ENCODE measurements at regions not wholly inside any gene's neighbourhood (a gene's known extent, or its start where the extent isn't known, plus 50 kb on each side); places are given as distances from the start of the nearest gene placed in this dataset.

GRCh38 chr6:121826156-121826810 is 390.8 kb downstream of the GJA1 start:
- TF ChIP-seq, protein P1, sequence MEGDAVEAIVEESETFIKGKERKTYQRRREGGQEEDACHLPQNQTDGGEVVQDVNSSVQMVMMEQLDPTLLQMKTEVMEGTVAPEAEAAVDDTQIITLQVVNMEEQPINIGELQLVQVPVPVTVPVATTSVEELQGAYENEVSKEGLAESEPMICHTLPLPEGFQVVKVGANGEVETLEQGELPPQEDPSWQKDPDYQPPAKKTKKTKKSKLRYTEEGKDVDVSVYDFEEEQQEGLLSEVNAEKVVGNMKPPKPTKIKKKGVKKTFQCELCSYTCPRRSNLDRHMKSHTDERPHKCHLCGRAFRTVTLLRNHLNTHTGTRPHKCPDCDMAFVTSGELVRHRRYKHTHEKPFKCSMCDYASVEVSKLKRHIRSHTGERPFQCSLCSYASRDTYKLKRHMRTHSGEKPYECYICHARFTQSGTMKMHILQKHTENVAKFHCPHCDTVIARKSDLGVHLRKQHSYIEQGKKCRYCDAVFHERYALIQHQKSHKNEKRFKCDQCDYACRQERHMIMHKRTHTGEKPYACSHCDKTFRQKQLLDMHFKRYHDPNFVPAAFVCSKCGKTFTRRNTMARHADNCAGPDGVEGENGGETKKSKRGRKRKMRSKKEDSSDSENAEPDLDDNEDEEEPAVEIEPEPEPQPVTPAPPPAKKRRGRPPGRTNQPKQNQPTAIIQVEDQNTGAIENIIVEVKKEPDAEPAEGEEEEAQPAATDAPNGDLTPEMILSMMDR (IDR thresholded peaks at IDR 0.05) = no peak
- TF ChIP-seq POLR2A (IDR thresholded peaks at IDR 0.05) = no peak

Measured in gastroesophageal sphincter (tissue), 3 donors.